ENCODE measurements at regions not wholly inside any gene's neighbourhood (a gene's known extent, or its start where the extent isn't known, plus 50 kb on each side); places are given as distances from the start of the nearest gene placed in this dataset.

GRCh38 chr6:81561071-81561564 lies 191.4 kb downstream of the TENT5A start:
- H3K9ac ChIP-seq (ENCODE audit: low read depth in 1 of 2, low read length in 2 of 2): no peak overlapping the region
- no peak overlapping the region for H3K27ac ChIP-seq (ENCODE audit: low read depth in 1 of 2, low read length in 2 of 2)
- no peaks in the 10 kb centered on the region for H3K27me3 ChIP-seq (ENCODE audit: control insufficient read depth in 4 of 4, insufficient read depth in 4 of 4, low read length in 3 of 4)
- no peaks in the 10 kb centered on the region for H3K36me3 ChIP-seq (ENCODE audit: control insufficient read depth in 4 of 4, insufficient read depth in 3 of 4, low read depth in 1 of 4, low read length in 3 of 4)
- no peak for DNase-seq (ENCODE audit: low spot score)
- peaks cover 0 to 19% (median 10%) of the 10 kb centered on the region in 4 donors for H3K4me1 ChIP-seq (ENCODE audit: control insufficient read depth in 4 of 4, insufficient read depth in 4 of 4, low read length in 3 of 4)
- TF ChIP-seq TAF1 (conservative IDR thresholded peaks at IDR 0.05): no peak
- peak; percentile 17 to 71 for TF ChIP-seq JUND (IDR thresholded peaks at IDR 0.05)
- TF ChIP-seq NR2F2 (IDR thresholded peaks at IDR 0.05): peak; percentile 16
- H3K4me3 ChIP-seq (ENCODE audit: low read depth in 1 of 3, low read length in 3 of 3): no peak overlapping the region
- no peaks in the 10 kb centered on the region for H3K9me3 ChIP-seq (ENCODE audit: control insufficient read depth in 4 of 4, low read length in 3 of 4)
- WGBS: 58% methylated on average over 2 of the region's 2 CpGs

- Histone ChIP-seq H3K27me3 (ENCODE audit: control insufficient read depth in 4 of 4, insufficient read depth in 4 of 4, low read length in 3 of 4) (no peaks in the 10 kb centered on the region), H3K4me3 (ENCODE audit: low read depth in 1 of 3, low read length in 3 of 3) (no peak overlapping the region), H3K36me3 (ENCODE audit: control insufficient read depth in 4 of 4, insufficient read depth in 3 of 4, low read depth in 1 of 4, low read length in 3 of 4) (no peaks in the 10 kb centered on the region), H3K9me3 (ENCODE audit: control insufficient read depth in 4 of 4, low read length in 3 of 4) (no peaks in the 10 kb centered on the region), H3K9ac (ENCODE audit: low read depth in 1 of 2, low read length in 2 of 2) (no peak overlapping the region), H3K27ac (ENCODE audit: low read depth in 1 of 2, low read length in 2 of 2) (no peak overlapping the region), H3K4me1 (ENCODE audit: control insufficient read depth in 4 of 4, insufficient read depth in 4 of 4, low read length in 3 of 4) (peaks cover 0 to 16% (median 8%) of the 10 kb centered on the region in 4 donors)
- no peak for TF ChIP-seq NR2F2 (IDR thresholded peaks at IDR 0.05)
- no peak for DNase-seq (ENCODE audit: low spot score)
- 93% methylated on average over 1 of the region's 1 CpG for WGBS
Observed at GRCh38 chr6:81557811-81558210, 194.7 kb downstream of the TENT5A start.

- Histone ChIP-seq H3K4me1 (ENCODE audit: control insufficient read depth in 4 of 4, insufficient read depth in 4 of 4, low read length in 3 of 4) (peaks cover 0 to 6% (median 3%) of the 10 kb centered on the region in 4 donors), H3K36me3 (ENCODE audit: control insufficient read depth in 4 of 4, insufficient read depth in 3 of 4, low read depth in 1 of 4, low read length in 3 of 4) (no peaks in the 10 kb centered on the region), H3K4me3 (ENCODE audit: low read depth in 1 of 3, low read length in 3 of 3) (no peak overlapping the region), H3K9ac (ENCODE audit: low read depth in 1 of 2, low read length in 2 of 2) (no peak overlapping the region), H3K27me3 (ENCODE audit: control insufficient read depth in 4 of 4, insufficient read depth in 4 of 4, low read length in 3 of 4) (no peaks in the 10 kb centered on the region), H3K27ac (ENCODE audit: low read depth in 1 of 2, low read length in 2 of 2) (no peak overlapping the region), H3K9me3 (ENCODE audit: control insufficient read depth in 4 of 4, low read length in 3 of 4) (no peaks in the 10 kb centered on the region)
- WGBS: 72% methylated on average over 2 of the region's 2 CpGs
- no peak for DNase-seq (ENCODE audit: low spot score)
- TF ChIP-seq SP1 (IDR thresholded peaks at IDR 0.05): no peak
- TF ChIP-seq FOXA1 (IDR thresholded peaks at IDR 0.05): no peak
- TF ChIP-seq CTCF (IDR thresholded peaks at IDR 0.05; ENCODE audit: low read depth, low read length, missing input control): no peak
- no peak for TF ChIP-seq REST (IDR thresholded peaks at IDR 0.05)
- TF ChIP-seq JUND (IDR thresholded peaks at IDR 0.05): no peak
- no peak for TF ChIP-seq RAD21 (IDR thresholded peaks at IDR 0.05)
- TF ChIP-seq RXRA (IDR thresholded peaks at IDR 0.05): no peak
- no peak for TF ChIP-seq ATF3 (IDR thresholded peaks at IDR 0.05)
- no peak for TF ChIP-seq YY1 (IDR thresholded peaks at IDR 0.05)
- TF ChIP-seq ZBTB33 (IDR thresholded peaks at IDR 0.05): no peak
- no peak for TF ChIP-seq FOXA2 (IDR thresholded peaks at IDR 0.05)
Observed at GRCh38 chr6:81556551-81556950, 195.9 kb downstream of the TENT5A start.
